ENCODE measurements at regions not wholly inside any gene's neighbourhood (a gene's known extent, or its start where the extent isn't known, plus 50 kb on each side); places are given as distances from the start of the nearest gene placed in this dataset.
A peak's percentile ranks its signal among the peaks of the same experiment; 100 is the strongest.

GRCh38 chr1:234909307-234909810 is 219.3 kb downstream of the TOMM20 start:
- H3K4me3 ChIP-seq = no peak overlapping the region
- no peaks in the 10 kb centered on the region for H3K9me3 ChIP-seq
- no CpG with 5 or more reads among the region's 1 CpG for WGBS (ENCODE audit: insufficient coverage, low coverage, low lambda C conversion rate, missing lambda C conversion rate)
- H3K4me1 ChIP-seq = peaks cover 0 to 28% (median 12%) of the 10 kb centered on the region in 4 donors
- intact Hi-C loops (cut with DNase I) = no loop called here
- no peaks in the 10 kb centered on the region for H3K36me3 ChIP-seq
- H3K27ac ChIP-seq = no peak overlapping the region
- TF ChIP-seq POLR2A (IDR thresholded peaks at IDR 0.05) (no peak), CTCF (IDR thresholded peaks at IDR 0.05) (no peak)
- H3K27me3 ChIP-seq = no peaks in the 10 kb centered on the region
- DNase-seq = no peak
- peak in 1 of 4 donors; percentile 11 for ATAC-seq

GRCh38 chr1:234908571-234908970 is 220.1 kb downstream of the TOMM20 start:
- no peak for ATAC-seq
- DNase-seq = no peak
- H3K27ac ChIP-seq = peak overlapping the region; percentile 39 to 82 (median 73)
- no peak for TF ChIP-seq POLR2A (IDR thresholded peaks at IDR 0.05)
- no peaks in the 10 kb centered on the region for H3K9me3 ChIP-seq
- H3K27me3 ChIP-seq = no peaks in the 10 kb centered on the region
- WGBS (ENCODE audit: insufficient coverage, low coverage, low lambda C conversion rate, missing lambda C conversion rate) = 100% methylated on average over 1 of the region's 9 CpGs
- H3K36me3 ChIP-seq = no peaks in the 10 kb centered on the region
- intact Hi-C loops (cut with DNase I) = no loop called here
- H3K4me3 ChIP-seq = no peak overlapping the region
- H3K4me1 ChIP-seq = peaks cover 0 to 28% (median 12%) of the 10 kb centered on the region in 4 donors

DNA sequence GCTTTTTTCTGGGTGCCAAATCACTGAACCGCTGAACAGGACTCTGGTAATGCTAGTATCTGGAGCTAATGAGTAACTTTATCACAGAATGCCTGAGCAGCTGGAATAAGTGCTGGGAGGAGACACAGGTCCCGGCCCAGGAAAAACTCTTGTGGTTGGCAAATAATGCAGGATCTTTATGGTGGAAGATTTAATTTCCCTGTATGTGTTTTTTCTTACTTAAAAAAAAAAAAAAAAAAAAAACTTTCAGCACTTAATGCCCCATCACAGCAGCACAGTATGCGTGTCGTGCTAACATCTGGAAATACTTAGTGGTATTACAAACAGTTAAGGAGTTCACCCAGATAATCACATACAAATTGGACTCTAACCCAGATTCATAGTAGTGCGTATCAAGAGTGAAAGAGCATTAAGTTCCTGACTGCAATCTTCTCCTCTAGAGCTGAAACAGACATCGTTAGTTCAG is 220.7 kb downstream of the TOMM20 start:
- no peak for TF ChIP-seq CTCF (IDR thresholded peaks at IDR 0.05)
- peak; percentile 19 for TF ChIP-seq POLR2A (IDR thresholded peaks at IDR 0.05)
- no peak for DNase-seq
- 38% methylated on average over 6 of the region's 6 CpGs for WGBS (ENCODE audit: insufficient coverage, low coverage, low lambda C conversion rate, missing lambda C conversion rate)

GRCh38 chr1:234907208-234907939 is 221.3 kb downstream of the TOMM20 start:
- ATAC-seq (peak; percentile 44 to 64 (median 55)), DNase-seq (no peak)
- Histone ChIP-seq H3K4me1 (peaks cover 0 to 28% (median 12%) of the 10 kb centered on the region in 4 donors), H3K27me3 (no peaks in the 10 kb centered on the region), H3K27ac (peak overlapping the region in 2 of 3 donors; percentile 73 to 82), H3K36me3 (no peaks in the 10 kb centered on the region), H3K9me3 (no peaks in the 10 kb centered on the region), H3K4me3 (peak overlapping the region in 1 of 3 donors; percentile 24)
- TF ChIP-seq CTCF (IDR thresholded peaks at IDR 0.05) (no peak), POLR2A (IDR thresholded peaks at IDR 0.05) (no peak)
- WGBS (ENCODE audit: insufficient coverage, low coverage, low lambda C conversion rate, missing lambda C conversion rate) = 26% methylated on average over 9 of the region's 10 CpGs
- intact Hi-C loops (cut with DNase I) = no loop called here

More for the DNA sequence above, 220.7 kb downstream of the TOMM20 start:
- intact Hi-C loops (cut with DNase I) = no loop called here
- ATAC-seq = peak; percentile 81 to 90 (median 84)
- Histone ChIP-seq H3K9me3 (no peaks in the 10 kb centered on the region), H3K36me3 (no peaks in the 10 kb centered on the region), H3K27ac (peak overlapping the region; percentile 39 to 82 (median 73)), H3K4me3 (peak overlapping the region in 1 of 3 donors; percentile 24), H3K27me3 (no peaks in the 10 kb centered on the region), H3K4me1 (peaks cover 0 to 28% (median 12%) of the 10 kb centered on the region in 4 donors)

DNA sequence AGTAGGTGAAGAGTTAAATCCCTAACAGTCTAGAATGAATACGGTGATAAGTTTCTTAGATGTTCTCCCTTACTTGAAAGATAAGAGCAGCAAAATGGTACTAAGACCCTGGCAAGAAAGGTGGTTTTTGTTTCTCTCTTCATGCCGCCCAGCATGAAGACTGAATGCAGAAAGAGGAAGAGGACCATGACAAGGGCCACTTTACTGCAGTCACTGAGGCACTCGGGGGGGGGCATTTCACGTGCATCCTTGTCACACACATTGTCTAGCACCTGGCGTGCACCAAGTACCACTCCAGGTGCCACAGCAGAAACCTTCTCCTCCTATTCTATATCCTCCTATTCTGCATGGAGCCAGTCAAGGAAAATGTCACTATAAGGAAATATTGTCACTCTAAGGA is 222.0 kb downstream of the TOMM20 start:
- Histone ChIP-seq H3K36me3 (no peaks in the 10 kb centered on the region), H3K27me3 (no peaks in the 10 kb centered on the region), H3K27ac (peak overlapping the region in 1 of 3 donors; percentile 82), H3K4me1 (peaks cover 0 to 28% (median 12%) of the 10 kb centered on the region in 4 donors), H3K4me3 (no peak overlapping the region), H3K9me3 (no peaks in the 10 kb centered on the region)
- ATAC-seq (no peak), DNase-seq (no peak)
- intact Hi-C loops (cut with DNase I) = no loop called here
- TF ChIP-seq CTCF (IDR thresholded peaks at IDR 0.05) (no peak), POLR2A (IDR thresholded peaks at IDR 0.05) (no peak)
- WGBS (ENCODE audit: insufficient coverage, low coverage, low lambda C conversion rate, missing lambda C conversion rate) = 100% methylated on average over 1 of the region's 5 CpGs
